HG03521 (cell line): ENCODE measurements at regions not wholly inside any gene's neighbourhood (a gene's known extent, or its start where the extent isn't known, plus 50 kb on each side); places are given as distances from the start of the nearest gene placed in this dataset.

Experiments
- ATAC-seq: cut with Tn5 transposase; IDR thresholded peaks from one replicate; pipeline ENCODE4 v1.9.1; 2021; ENCODE audit warnings: mild to moderate bottlenecking, moderate library complexity; ENCODE audit not compliant: unreplicated experiment

DNA sequence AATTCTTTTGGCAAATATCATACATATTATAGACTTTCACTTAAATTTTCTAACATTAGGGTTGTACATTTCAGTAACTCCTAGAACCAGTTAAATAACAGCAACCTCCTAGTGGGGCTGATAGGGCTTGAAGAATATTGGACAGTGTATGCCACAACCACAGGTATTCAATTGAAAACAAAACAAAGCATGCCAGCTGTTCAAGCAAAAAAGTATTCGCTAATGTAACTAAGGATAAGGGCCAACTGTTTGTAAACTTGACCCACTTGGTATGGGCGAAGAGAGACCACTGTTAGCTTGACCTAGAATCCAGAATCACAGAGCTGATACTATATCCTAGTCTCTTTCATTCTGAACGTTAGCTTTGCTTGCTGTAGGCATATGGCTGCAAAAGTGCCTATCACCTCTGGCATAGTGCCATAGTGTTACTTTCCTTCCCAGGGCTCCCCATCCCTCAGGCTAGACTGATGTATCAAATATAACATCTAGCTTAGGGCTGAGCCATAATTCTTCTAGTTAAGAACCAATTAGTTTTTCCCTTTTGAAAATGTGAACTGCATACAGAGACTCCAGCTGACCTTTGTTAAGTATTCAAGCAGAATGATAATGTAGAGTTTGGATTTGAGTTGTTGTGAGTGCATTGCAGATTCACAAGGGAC is 458.8 kb upstream of the NRXN1 start:
- no peak for ATAC-seq

DNA sequence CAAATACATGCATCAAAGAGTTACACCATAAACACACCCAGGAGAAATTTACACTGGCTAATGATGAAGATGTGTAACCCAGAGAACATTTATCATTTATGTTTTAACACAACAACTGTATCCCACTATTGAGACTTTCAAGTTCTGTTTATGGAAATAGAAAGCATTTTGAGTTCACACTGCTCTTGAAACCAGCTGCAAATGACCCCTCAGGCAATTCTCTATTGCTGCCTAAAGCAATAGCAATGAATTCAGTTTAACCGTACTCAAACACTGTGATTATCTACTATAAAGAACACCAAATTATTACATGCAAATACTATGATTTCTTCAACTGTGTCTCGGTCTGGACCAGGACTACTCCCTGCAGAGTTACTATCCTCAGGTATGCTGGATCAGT is 452.7 kb upstream of the NRXN1 start:
- no peak for ATAC-seq

DNA sequence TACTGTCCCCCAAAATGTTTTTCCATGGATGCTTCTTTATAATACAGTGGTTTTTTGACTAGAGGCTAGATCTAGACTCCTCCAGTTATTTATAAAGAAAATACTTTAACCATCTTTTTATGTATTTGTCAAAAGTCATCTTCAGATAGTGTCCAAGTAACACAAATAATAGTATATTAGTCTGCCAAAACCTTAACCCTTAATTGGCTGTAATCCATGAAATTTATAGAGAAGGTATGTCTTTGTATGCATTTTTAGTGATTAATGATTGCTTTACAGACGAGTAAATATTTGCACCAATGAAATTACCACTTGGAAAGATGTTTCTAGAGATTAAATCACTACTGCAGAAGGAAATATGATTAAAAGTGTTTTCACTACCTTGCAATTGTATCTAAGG is 451.8 kb upstream of the NRXN1 start:
- ATAC-seq: no peak

DNA sequence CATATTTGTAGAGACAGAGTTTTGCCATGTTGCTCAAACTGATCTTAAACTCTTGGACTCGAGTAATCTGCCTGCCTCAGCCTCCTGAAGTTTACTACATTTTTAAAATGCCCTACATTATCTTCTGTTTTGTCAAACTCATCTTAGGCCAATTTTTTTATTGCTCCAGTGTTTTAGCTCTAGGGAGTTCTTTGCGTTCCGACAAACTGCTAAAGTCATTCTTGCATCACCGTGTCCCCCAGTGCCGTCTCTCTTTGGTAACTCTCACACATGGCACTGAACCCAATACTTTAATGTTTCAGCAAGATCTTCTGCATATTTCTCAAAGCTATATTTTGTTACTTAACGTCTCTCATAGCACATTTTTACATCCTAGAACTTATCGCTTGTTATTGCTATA is 440.9 kb upstream of the NRXN1 start:
- ATAC-seq: no peak

DNA sequence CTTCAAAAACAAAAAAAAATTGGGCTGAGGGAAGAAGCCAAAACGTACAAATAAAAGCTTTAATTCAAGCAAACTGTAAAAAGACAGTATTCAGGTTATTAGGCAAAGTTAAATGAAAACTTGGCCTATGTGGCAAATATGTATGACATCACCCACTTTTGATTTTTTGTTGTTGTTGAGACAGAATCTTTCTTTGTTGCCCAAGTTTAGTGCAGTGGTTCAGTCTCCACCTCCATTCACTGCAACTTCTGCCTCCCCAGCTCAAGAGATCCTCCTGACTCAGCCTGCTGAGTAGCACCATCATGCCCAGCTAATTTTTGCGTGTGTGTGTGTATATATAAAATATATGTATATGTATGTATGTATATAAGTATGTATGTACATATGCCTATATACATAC is 440.4 kb upstream of the NRXN1 start:
- no peak for ATAC-seq

DNA sequence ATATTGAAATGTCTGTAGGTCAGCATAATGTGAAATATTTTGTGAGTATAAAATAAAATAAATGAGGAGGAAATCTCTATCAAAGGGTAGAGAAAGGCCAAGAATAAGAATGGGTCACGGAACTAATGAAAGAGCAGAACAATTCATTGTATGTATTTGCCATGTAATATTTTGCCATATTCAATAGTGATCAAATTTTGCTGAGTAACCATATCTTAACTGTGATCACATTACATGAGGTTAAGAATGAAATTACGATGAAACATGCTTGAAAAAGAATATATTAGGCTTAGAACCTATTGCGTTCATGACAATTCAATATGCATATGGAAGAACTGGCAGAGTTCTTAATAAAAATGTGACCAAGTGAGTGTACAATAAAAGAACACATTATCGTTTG is 437.2 kb upstream of the NRXN1 start:
- no peak for ATAC-seq

DNA sequence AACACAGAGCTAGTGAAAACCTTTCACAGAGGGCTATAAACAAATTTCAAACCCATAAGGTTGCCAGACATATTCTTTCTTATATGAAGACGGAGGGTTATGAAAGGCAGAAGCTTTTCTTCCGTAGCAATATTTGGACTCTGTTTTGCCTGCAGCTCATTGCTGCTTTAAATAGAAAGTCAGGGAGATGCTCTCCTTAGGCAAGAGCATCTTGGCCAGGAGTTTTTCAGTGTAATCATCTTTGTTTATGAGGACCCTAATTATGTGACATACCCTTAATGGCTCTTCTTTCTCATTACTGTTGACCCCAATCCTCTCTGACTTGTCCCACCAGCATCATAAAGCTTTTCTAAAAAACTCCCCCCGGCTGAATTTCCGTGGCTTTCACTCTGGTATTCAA is 433.4 kb upstream of the NRXN1 start:
- no peak for ATAC-seq

DNA sequence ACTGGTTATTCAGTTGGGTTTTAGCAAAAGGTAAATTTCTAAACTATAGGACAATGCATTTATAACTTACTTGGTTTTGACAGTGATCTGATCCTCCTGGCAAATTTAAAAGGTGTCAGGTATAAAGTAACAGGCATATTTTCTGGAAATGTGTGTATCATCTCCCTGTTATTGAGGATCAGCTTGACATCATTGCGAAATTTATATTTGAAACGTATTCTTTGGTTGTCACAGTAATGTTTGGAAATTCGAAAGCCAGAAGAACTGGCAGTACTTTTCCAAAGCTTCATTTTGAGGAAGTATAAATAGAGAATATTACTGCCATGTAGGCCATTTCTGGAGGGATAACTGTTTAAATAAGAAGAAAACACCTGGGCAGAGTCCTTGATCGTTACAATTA is 422.2 kb upstream of the NRXN1 start:
- no peak for ATAC-seq

DNA sequence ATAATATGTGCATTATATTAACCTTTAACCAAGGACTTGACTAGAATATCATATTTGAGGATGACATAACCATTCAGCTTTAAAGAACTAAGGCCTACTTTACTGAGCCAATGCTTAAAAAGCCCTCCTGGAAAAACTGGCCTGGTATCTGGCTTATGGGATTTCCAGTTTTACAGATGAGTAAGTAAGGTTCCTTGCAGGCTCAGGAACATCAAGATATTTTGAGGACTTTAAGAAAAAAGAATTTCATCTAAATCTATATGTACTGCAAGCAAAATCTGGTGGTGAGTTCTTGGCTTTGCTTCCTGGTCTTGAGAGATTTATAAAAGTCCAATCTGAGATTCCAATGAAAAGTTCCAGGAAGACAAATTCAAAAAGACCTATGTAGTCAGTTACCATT is 417.0 kb upstream of the NRXN1 start:
- no peak for ATAC-seq

DNA sequence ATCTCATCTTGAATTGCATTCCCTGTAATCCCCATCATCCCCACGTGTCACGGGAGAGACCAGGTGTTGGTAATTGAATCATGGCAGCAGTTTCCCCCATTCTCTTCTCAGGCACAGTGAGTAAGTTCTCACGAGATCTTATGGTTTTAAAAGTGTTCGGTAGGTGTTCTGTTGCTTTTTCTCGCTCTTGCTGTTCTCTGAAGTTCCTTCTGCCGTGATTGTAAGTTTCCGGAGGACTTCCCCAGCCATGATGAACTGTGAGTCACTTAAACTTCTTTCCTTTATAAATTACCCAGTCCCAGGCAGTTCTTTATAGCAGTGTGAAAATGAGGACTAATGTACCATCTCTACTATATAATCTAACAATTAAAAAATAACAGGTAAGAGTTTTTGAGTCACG is 409.9 kb upstream of the NRXN1 start:
- no peak for ATAC-seq

DNA sequence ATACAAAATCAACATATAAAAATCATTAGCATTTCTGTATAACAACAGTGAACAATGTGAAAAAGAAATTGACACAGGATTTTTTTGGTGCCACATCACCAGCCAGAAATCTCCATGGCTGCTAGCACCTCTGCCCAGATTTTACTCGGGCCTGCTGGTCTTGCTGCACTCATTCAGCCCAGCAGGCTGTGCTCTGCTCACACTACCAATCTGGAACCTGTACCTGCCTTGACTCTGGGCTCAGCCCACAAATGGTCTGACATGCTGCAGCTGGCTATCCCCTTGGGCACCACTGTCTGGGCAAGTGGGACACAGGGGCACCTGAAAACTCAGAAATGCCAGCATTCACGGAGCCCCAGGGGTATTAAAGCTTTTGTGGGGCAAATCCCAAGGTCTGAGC is 392.5 kb upstream of the NRXN1 start:
- no peak for ATAC-seq

DNA sequence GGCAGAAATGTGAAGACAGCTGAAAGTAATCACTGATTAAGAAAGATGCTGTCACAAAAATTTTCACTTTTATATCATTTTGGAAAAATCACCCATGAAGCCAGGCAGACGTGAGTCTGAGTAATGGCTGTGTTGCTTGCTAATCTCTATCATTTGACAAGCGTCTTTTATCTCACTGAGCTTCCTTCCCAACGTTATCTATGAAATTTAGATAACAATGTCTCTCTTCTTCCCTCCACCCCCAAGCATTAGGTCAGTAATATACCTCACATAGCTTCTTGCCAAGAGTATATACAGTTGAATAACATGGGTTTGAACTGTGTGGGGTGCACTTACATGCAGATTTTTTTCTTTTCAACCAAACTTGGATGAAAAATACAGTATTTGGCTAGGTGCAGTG is 388.6 kb upstream of the NRXN1 start:
- ATAC-seq: no peak

DNA sequence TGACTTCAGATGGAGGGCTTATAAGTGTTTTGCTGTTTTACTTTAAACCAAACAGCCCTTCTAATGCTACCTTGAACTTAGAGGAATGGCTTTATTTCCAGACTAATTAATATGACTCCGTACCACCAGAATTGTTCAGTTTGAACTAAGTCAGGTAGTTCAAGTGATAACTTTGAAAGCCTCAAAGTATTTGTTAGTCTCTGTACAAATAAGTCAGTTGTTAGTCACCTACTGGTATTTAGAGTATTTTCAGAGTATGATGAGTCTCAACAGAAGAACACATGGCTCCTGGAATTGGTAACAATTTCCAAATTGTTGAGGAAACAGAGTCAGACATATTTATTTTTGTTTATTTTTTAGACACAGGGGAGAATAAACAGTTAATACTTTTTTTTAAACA is 381.8 kb upstream of the NRXN1 start:
- ATAC-seq: no peak

DNA sequence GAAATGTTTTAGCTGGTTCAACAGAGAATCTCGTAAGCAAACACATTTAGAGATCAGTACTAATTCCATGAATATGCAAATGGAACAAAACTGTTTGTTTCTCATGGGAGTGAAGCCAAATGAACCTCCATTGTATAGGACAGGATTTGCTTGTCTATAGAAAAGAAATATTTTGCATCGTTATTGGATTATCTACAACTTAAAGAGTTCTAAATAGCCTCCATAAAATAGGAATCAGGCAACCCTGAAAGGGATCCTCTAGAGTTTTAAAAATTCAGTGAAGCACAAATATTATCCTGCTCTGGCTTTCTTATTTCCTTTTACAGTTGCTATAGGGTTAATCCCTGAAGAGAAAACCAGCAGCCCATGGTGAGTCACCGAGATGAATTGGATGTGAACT is 378.4 kb upstream of the NRXN1 start:
- ATAC-seq: no peak

DNA sequence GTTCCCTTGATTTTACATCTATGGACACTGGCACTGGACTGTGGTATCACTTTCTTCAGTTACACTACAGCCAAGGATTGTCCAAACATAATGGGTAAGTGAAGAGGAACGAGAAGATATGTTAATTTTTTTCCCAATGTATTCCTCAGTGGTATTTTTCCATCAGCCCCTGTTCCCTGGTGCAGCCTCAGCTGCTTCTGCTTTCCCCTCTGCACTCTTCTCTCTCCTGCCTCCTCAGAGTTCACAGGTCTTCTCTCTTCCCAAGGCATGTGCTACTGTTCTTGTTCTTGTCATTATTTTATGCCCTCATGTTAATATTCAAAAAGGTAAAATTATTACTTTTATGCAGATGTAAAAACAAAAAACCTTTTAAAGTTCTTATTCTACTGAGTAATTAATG is 378.0 kb upstream of the NRXN1 start:
- ATAC-seq: no peak

DNA sequence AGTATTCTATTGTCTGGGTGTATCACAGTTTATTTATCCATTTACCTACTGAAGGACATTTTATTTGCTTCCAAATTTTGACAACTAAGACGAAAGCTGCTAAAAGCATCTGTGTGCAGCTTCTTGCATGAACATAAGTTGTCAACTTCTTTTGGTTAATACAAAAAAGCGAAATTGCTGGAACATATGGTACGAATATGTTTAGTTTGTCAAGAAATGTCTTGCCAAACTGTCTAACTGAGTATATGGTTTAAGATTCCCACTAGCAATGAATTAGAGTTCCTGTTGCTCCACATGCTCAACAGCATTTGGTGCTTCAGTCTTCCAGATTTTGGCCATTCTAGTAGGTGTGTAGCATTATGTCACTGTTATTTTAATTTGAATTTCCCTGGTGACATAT is 372.3 kb upstream of the NRXN1 start:
- no peak for ATAC-seq

DNA sequence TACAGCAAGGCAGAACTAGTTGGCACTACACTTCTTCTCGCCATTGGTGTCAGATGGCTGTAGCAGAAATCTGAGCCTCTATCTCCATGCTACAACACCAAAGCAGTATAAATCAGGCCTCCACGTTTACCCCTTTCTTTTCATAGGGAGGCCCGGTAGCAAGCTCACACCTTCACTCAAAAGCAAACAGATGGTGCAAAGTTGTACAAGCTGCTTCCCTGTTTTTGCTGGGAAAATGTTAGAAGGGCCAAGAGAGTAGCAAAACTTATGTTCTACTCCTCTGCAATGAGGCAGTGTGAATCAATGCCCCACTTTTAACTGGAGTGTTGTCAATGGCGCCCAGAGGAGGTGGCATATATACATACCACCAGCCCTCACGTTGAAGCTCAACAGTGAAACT is 369.6 kb upstream of the NRXN1 start:
- ATAC-seq: no peak

DNA sequence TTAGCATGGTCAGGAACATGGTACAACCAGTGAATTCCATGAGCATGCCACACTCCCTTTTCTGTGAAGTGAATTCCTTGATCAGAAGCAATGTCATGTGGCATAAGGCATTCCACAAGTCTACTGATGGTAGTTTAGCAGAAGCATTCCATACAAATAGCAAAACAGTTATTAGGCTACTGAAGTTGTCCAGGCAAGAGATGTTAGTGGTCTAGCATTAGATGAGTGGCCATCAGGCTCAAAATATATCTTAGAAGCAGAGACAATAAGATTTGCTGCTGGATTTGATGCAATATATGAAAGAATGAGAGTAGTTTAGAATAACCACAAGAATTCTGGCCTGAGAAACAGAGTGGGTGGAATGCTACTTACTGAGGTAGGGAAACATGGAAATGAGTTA is 355.3 kb upstream of the NRXN1 start:
- ATAC-seq: no peak

DNA sequence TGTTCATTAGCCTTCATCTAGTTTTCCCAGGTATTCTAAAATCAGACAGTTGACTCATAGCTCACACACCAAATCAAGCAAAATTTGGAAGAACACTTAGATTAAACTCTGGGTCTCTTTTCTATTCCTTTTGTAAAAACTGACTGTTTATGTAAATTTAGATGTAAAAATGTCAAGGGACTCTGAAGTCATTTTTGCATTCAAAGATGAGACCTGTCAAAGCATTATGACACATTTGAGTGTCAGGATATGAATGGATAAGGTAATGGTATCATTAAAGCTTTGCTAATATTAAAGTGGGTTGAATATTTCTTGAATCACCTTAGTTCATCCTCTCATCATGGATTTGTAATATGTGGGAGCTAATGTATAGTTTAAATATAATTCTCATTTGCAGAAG is 348.1 kb upstream of the NRXN1 start:
- ATAC-seq: no peak

DNA sequence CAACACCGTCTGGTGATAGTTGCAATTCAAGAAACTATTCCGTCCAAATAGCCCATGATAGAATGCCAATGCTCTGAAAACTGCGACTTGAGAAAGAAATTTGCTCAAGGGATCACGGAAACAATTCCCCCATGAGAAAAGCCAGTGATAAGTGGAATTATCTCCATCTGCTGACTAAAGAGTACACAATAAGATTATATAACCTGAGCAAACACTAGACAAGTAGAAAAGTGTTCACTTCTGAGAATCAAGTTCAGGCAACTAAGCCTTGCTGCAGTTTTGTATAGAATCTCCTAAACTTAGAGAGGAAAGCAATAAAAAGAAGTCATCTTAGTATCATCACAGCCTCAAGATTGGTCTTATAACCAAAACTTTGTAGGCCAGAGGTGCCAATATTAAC is 336.3 kb upstream of the NRXN1 start:
- no peak for ATAC-seq

DNA sequence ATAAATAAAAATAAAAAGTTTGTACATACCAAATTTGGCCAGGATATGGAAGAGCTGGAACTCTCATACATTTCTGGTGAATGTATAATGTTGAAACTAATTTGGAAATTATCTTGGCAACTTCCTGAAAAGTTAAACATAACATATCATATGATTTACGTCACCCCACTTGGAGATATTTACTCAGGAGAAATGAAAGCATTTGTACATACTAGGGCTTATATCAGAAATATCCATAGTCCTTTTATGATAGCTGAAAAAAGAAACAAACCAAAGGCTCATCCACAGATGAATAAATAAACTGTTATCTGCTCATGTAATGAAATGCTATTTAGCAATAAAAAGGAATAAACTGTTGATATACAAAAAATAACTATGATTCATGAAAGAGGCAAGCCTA is 318.2 kb upstream of the NRXN1 start:
- no peak for ATAC-seq

DNA sequence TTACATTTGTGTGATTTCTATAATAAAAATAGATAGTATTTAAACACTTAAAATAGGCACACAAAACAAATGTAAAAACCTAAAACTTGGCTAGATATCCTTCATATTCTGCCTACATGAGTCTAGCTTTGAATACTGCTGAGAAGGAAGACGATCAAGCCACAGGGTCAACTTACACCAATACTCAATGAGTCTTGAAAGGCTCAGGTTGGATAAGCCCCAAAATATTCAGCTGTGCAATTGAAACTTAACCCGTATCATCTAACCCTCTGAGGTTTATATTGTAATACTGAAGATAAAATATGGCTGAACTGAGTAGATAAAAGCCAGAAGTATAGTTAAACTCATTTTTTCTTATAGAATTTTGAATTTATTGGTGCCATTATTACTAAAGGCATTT is 313.0 kb upstream of the NRXN1 start:
- ATAC-seq: no peak
